ENCODE measurements at regions not wholly inside any gene's neighbourhood (a gene's known extent, or its start where the extent isn't known, plus 50 kb on each side); places are given as distances from the start of the nearest gene placed in this dataset.

GRCh38 chrX:114101081-114101480 is 482.8 kb upstream of the HTR2C start:
- no peak for ATAC-seq (replicated peaks in 1 of 4)
- Histone ChIP-seq H3K4me1 (ENCODE audit: control insufficient read depth in 1 of 2, extremely low read depth in 1 of 2, insufficient read depth in 2 of 2, low read length in 2 of 2) (no peaks in the 10 kb centered on the region), H3K36me3 (ENCODE audit: control insufficient read depth in 2 of 2, extremely low read depth in 1 of 2, insufficient read depth in 1 of 2, low read length in 1 of 2) (no peaks in the 10 kb centered on the region), H3K27me3 (replicated peaks in 1 of 2; ENCODE audit: control insufficient read depth in 2 of 2, extremely low read depth in 1 of 2, insufficient read depth in 2 of 2, low read length in 1 of 2) (no peaks in the 10 kb centered on the region), H3K9me3 (no peaks in the 10 kb centered on the region), H3K4me3 (ENCODE audit: control insufficient read depth in 1 of 2, extremely low read depth in 1 of 2, low read length in 1 of 2) (no peak overlapping the region), H3K27ac (ENCODE audit: low read length) (no peak overlapping the region)
- Mint-ChIP-seq H3K4me1 (no peaks in the 10 kb centered on the region), H3K36me3 (no peaks in the 10 kb centered on the region), H3K27ac (no peak overlapping the region), H3K9me3 (peaks cover 0 to 17% (median 0%) of the 10 kb centered on the region in 3 donors), H3K27me3 (peaks cover 0 to 7% of the 10 kb centered on the region in 2 donors), H3K4me3 (no peak overlapping the region)
- no peak for DNase-seq
- ChIA-PET CTCF (no interaction called here), POLR2A (no interaction called here)
- no CpG with 5 or more reads among the region's 3 CpGs for WGBS (ENCODE audit: insufficient coverage)

- ChIA-PET CTCF (no interaction called here), POLR2A (no interaction called here)
- H3K27ac ChIP-seq (ENCODE audit: low read length): no peak overlapping the region
- 89% methylated on average over 1 of the region's 2 CpGs for WGBS (ENCODE audit: insufficient coverage)
- no peaks in the 10 kb centered on the region for H3K4me1 ChIP-seq (ENCODE audit: control insufficient read depth in 1 of 2, extremely low read depth in 1 of 2, insufficient read depth in 2 of 2, low read length in 2 of 2)
- H3K4me3 ChIP-seq (ENCODE audit: control insufficient read depth in 1 of 2, extremely low read depth in 1 of 2, low read length in 1 of 2): no peak overlapping the region
- Mint-ChIP-seq H3K9me3 (peaks cover 0 to 13% (median 0%) of the 10 kb centered on the region in 3 donors), H3K36me3 (no peaks in the 10 kb centered on the region), H3K27me3 (peaks cover 0 to 7% of the 10 kb centered on the region in 2 donors), H3K4me3 (no peak overlapping the region), H3K27ac (no peak overlapping the region), H3K4me1 (no peaks in the 10 kb centered on the region)
- DNase-seq: no peak
- H3K9me3 ChIP-seq: no peaks in the 10 kb centered on the region
- no peaks in the 10 kb centered on the region for H3K27me3 ChIP-seq (replicated peaks in 1 of 2; ENCODE audit: control insufficient read depth in 2 of 2, extremely low read depth in 1 of 2, insufficient read depth in 2 of 2, low read length in 1 of 2)
- no peak for ATAC-seq (replicated peaks in 1 of 4)
- no peaks in the 10 kb centered on the region for H3K36me3 ChIP-seq (ENCODE audit: control insufficient read depth in 2 of 2, extremely low read depth in 1 of 2, insufficient read depth in 1 of 2, low read length in 1 of 2)
Measured at GRCh38 chrX:114097866-114098265, 486.0 kb upstream of the HTR2C start.

GRCh38 chrX:114097427-114097826 is 486.5 kb upstream of the HTR2C start:
- Mint-ChIP-seq H3K27ac (no peak overlapping the region), H3K36me3 (no peaks in the 10 kb centered on the region), H3K9me3 (peaks cover 0 to 16% (median 0%) of the 10 kb centered on the region in 3 donors), H3K27me3 (peaks cover 0 to 7% of the 10 kb centered on the region in 2 donors), H3K4me3 (no peak overlapping the region), H3K4me1 (no peaks in the 10 kb centered on the region)
- ATAC-seq (replicated peaks in 1 of 4) (no peak), DNase-seq (no peak)
- ChIA-PET POLR2A (no interaction called here), CTCF (no interaction called here)
- Histone ChIP-seq H3K9me3 (no peaks in the 10 kb centered on the region), H3K27ac (ENCODE audit: low read length) (no peak overlapping the region), H3K36me3 (ENCODE audit: control insufficient read depth in 2 of 2, extremely low read depth in 1 of 2, insufficient read depth in 1 of 2, low read length in 1 of 2) (no peaks in the 10 kb centered on the region), H3K4me1 (ENCODE audit: control insufficient read depth in 1 of 2, extremely low read depth in 1 of 2, insufficient read depth in 2 of 2, low read length in 2 of 2) (no peaks in the 10 kb centered on the region), H3K4me3 (ENCODE audit: control insufficient read depth in 1 of 2, extremely low read depth in 1 of 2, low read length in 1 of 2) (no peak overlapping the region), H3K27me3 (replicated peaks in 1 of 2; ENCODE audit: control insufficient read depth in 2 of 2, extremely low read depth in 1 of 2, insufficient read depth in 2 of 2, low read length in 1 of 2) (no peaks in the 10 kb centered on the region)
- WGBS (ENCODE audit: insufficient coverage): no CpG with 5 or more reads among the region's 1 CpG

GRCh38 chrX:114095789-114096188 is 488.1 kb upstream of the HTR2C start:
- CTCF ChIA-PET: no interaction called here
- no peak overlapping the region for H3K4me3 Mint-ChIP-seq
- H3K27me3 ChIP-seq (replicated peaks in 1 of 2; ENCODE audit: control insufficient read depth in 2 of 2, extremely low read depth in 1 of 2, insufficient read depth in 2 of 2, low read length in 1 of 2): no peaks in the 10 kb centered on the region
- H3K36me3 ChIP-seq (ENCODE audit: control insufficient read depth in 2 of 2, extremely low read depth in 1 of 2, insufficient read depth in 1 of 2, low read length in 1 of 2): no peaks in the 10 kb centered on the region
- no peaks in the 10 kb centered on the region for H3K9me3 ChIP-seq
- H3K36me3 Mint-ChIP-seq: no peaks in the 10 kb centered on the region
- DNase-seq (no peak), ATAC-seq (replicated peaks in 1 of 4) (no peak)
- POLR2A ChIA-PET: no interaction called here
- H3K27me3 Mint-ChIP-seq: peaks cover 0 to 7% of the 10 kb centered on the region in 2 donors
- H3K27ac Mint-ChIP-seq: no peak overlapping the region
- no CpG with 5 or more reads among the region's 3 CpGs for WGBS (ENCODE audit: insufficient coverage)
- H3K9me3 Mint-ChIP-seq: peaks cover 0 to 17% (median 0%) of the 10 kb centered on the region in 3 donors
- no peak overlapping the region for H3K27ac ChIP-seq (ENCODE audit: low read length)
- no peak overlapping the region for H3K4me3 ChIP-seq (ENCODE audit: control insufficient read depth in 1 of 2, extremely low read depth in 1 of 2, low read length in 1 of 2)
- H3K4me1 ChIP-seq (ENCODE audit: control insufficient read depth in 1 of 2, extremely low read depth in 1 of 2, insufficient read depth in 2 of 2, low read length in 2 of 2): no peaks in the 10 kb centered on the region
- H3K4me1 Mint-ChIP-seq: no peaks in the 10 kb centered on the region

- CTCF ChIA-PET: no interaction called here
- WGBS (ENCODE audit: insufficient coverage): no CpG with 5 or more reads among the region's 1 CpG
- H3K27ac Mint-ChIP-seq: no peak overlapping the region
Measured at GRCh38 chrX:114087543-114087942, 496.3 kb upstream of the HTR2C start.

GRCh38 chrX:114077773-114078172 is 506.1 kb upstream of the HTR2C start:
- ChIA-PET POLR2A (interaction anchor here in 1 of 2 donors (0.6 kb wide), 1 partner anchor 1064 kb away, joined by 4 read pairs; no protein-coding TSS in a partner anchor), CTCF (no interaction called here)
- no peak overlapping the region for H3K27ac ChIP-seq (ENCODE audit: low read length)
- DNase-seq (no peak), ATAC-seq (replicated peaks in 1 of 4) (no peak)
- Mint-ChIP-seq H3K9me3 (peaks cover 0 to 5% (median 3%) of the 10 kb centered on the region in 3 donors), H3K27ac (no peak overlapping the region), H3K4me3 (no peak overlapping the region), H3K27me3 (peaks cover 0 to 1% of the 10 kb centered on the region in 2 donors), H3K4me1 (no peaks in the 10 kb centered on the region), H3K36me3 (no peaks in the 10 kb centered on the region)
- H3K36me3 ChIP-seq (ENCODE audit: control insufficient read depth in 2 of 2, extremely low read depth in 1 of 2, insufficient read depth in 1 of 2, low read length in 1 of 2): no peaks in the 10 kb centered on the region
- no CpG with 5 or more reads among the region's 3 CpGs for WGBS (ENCODE audit: insufficient coverage)
- H3K9me3 ChIP-seq: no peaks in the 10 kb centered on the region
- no peaks in the 10 kb centered on the region for H3K27me3 ChIP-seq (replicated peaks in 1 of 2; ENCODE audit: control insufficient read depth in 2 of 2, extremely low read depth in 1 of 2, insufficient read depth in 2 of 2, low read length in 1 of 2)
- no peaks in the 10 kb centered on the region for H3K4me1 ChIP-seq (ENCODE audit: control insufficient read depth in 1 of 2, extremely low read depth in 1 of 2, insufficient read depth in 2 of 2, low read length in 2 of 2)
- H3K4me3 ChIP-seq (ENCODE audit: control insufficient read depth in 1 of 2, extremely low read depth in 1 of 2, low read length in 1 of 2): no peak overlapping the region

More at GRCh38 chrX:114087543-114087942, 496.3 kb upstream of the HTR2C start:
- ATAC-seq (replicated peaks in 1 of 4): no peak
- H3K9me3 ChIP-seq: no peaks in the 10 kb centered on the region
- DNase-seq: no peak
- H3K4me1 ChIP-seq (ENCODE audit: control insufficient read depth in 1 of 2, extremely low read depth in 1 of 2, insufficient read depth in 2 of 2, low read length in 2 of 2): no peaks in the 10 kb centered on the region
- H3K9me3 Mint-ChIP-seq: peaks cover 0 to 13% (median 0%) of the 10 kb centered on the region in 3 donors
- no peaks in the 10 kb centered on the region for H3K36me3 ChIP-seq (ENCODE audit: control insufficient read depth in 2 of 2, extremely low read depth in 1 of 2, insufficient read depth in 1 of 2, low read length in 1 of 2)
- H3K27ac ChIP-seq (ENCODE audit: low read length): no peak overlapping the region
- H3K27me3 ChIP-seq (replicated peaks in 1 of 2; ENCODE audit: control insufficient read depth in 2 of 2, extremely low read depth in 1 of 2, insufficient read depth in 2 of 2, low read length in 1 of 2): no peaks in the 10 kb centered on the region
- no peak overlapping the region for H3K4me3 ChIP-seq (ENCODE audit: control insufficient read depth in 1 of 2, extremely low read depth in 1 of 2, low read length in 1 of 2)
- POLR2A ChIA-PET: no interaction called here
- H3K36me3 Mint-ChIP-seq: no peaks in the 10 kb centered on the region
- no peaks in the 10 kb centered on the region for H3K4me1 Mint-ChIP-seq
- H3K27me3 Mint-ChIP-seq: peaks cover 0 to 12% of the 10 kb centered on the region in 2 donors
- no peak overlapping the region for H3K4me3 Mint-ChIP-seq

- ChIA-PET CTCF (interaction anchor here (0.5 to 0.7 kb wide), 2 partner anchors 79 to 1568 kb away, joined by 4 to 5 read pairs; no protein-coding TSS in a partner anchor), POLR2A (no interaction called here)
- no peaks in the 10 kb centered on the region for H3K36me3 Mint-ChIP-seq
- no peak overlapping the region for H3K4me3 Mint-ChIP-seq
- Histone ChIP-seq H3K27me3 (replicated peaks in 1 of 2; ENCODE audit: control insufficient read depth in 2 of 2, extremely low read depth in 1 of 2, insufficient read depth in 2 of 2, low read length in 1 of 2) (no peaks in the 10 kb centered on the region), H3K27ac (ENCODE audit: low read length) (no peak overlapping the region), H3K36me3 (ENCODE audit: control insufficient read depth in 2 of 2, extremely low read depth in 1 of 2, insufficient read depth in 1 of 2, low read length in 1 of 2) (no peaks in the 10 kb centered on the region), H3K4me1 (ENCODE audit: control insufficient read depth in 1 of 2, extremely low read depth in 1 of 2, insufficient read depth in 2 of 2, low read length in 2 of 2) (no peaks in the 10 kb centered on the region), H3K9me3 (no peaks in the 10 kb centered on the region), H3K4me3 (ENCODE audit: control insufficient read depth in 1 of 2, extremely low read depth in 1 of 2, low read length in 1 of 2) (no peak overlapping the region)
- peaks cover 0 to 3% (median under 1%) of the 10 kb centered on the region in 3 donors for H3K9me3 Mint-ChIP-seq
- DNase-seq (no peak), ATAC-seq (replicated peaks in 1 of 4) (no peak)
- no peaks in the 10 kb centered on the region for H3K4me1 Mint-ChIP-seq
- no peaks in the 10 kb centered on the region for H3K27me3 Mint-ChIP-seq
- WGBS (ENCODE audit: insufficient coverage): 83% methylated on average over 1 of the region's 4 CpGs
- no peak overlapping the region for H3K27ac Mint-ChIP-seq
Measured at GRCh38 chrX:114075073-114075673, 508.7 kb upstream of the HTR2C start.
